HepG2 (cell line): ENCODE measurements at regions not wholly inside any gene's neighbourhood (a gene's known extent, or its start where the extent isn't known, plus 50 kb on each side); places are given as distances from the start of the nearest gene placed in this dataset.

Experiments
- DNMT3B ChIP-seq: conservative IDR thresholded peaks from 2 replicates; pipeline ENCODE4 v1.6.1; 2016; ENCODE audit warnings: missing biosample characterization, control low read depth
- EP300 ChIP-seq, 3 experiments: sonication (generic) in 1 of 3; formaldehyde crosslinking in 1 of 3; IDR thresholded peaks; 2 replicates each; pipeline versions ENCODE4 v1.5.1 to v1.6.1; 2011 to 2020; ENCODE audit warnings: low read depth in 2 of 3, low read length in 2 of 3, borderline replicate concordance in 1 of 3, improper control_type of control experiment in 1 of 3, mild to moderate bottlenecking in 1 of 3, missing genetic modification reagents in 1 of 3, moderate library complexity in 1 of 3
- HNRNPK ChIP-seq: fragments of 200-400 bp; formaldehyde crosslinking; IDR thresholded peaks from 2 replicates; pipeline ENCODE4 v1.6.1; 2018; ENCODE audit warnings: low read length, low read depth, moderate library complexity, mild to moderate bottlenecking; ENCODE audit not compliant: poor library complexity, severe bottlenecking
- HNRNPL ChIP-seq: fragments of 200-400 bp; formaldehyde crosslinking; IDR thresholded peaks from 2 replicates; pipeline ENCODE4 v1.6.1; 2017; ENCODE audit warnings: mild to moderate bottlenecking, low read depth, low read length
- HOXA7 ChIP-seq: sonication (generic); formaldehyde crosslinking; IDR thresholded peaks from 2 replicates; pipeline ENCODE4 v1.8.1; 2022; ENCODE audit warnings: mild to moderate bottlenecking, missing genetic modification reagents, moderate library complexity
- KDM3A ChIP-seq: IDR thresholded peaks from 2 replicates; pipeline ENCODE4 v1.6.1; 2018; ENCODE audit warnings: low read depth, missing compliant biosample characterization
- NR2F6 ChIP-seq, 2 experiments: IDR thresholded peaks; 2 replicates each; pipeline ENCODE4 v1.6.1; 2016; ENCODE audit warnings: antibody characterized with exemption in 1 of 2, mild to moderate bottlenecking in 1 of 2
- SATB2 ChIP-seq: sonication (generic); formaldehyde crosslinking; IDR thresholded peaks from 2 replicates; pipeline ENCODE4 v1.5.0; 2020; ENCODE audit warnings: missing genetic modification reagents
- SIX1 ChIP-seq: sonication (generic); formaldehyde crosslinking; IDR thresholded peaks from 2 replicates; pipeline ENCODE4 v1.4.0; 2020; ENCODE audit warnings: missing genetic modification reagents, borderline replicate concordance
- SSRP1 ChIP-seq: IDR thresholded peaks from 2 replicates; pipeline ENCODE4 v1.6.1; 2016; ENCODE audit warnings: control low read depth
- STAT5B ChIP-seq: sonication (generic); formaldehyde crosslinking; IDR thresholded peaks from 2 replicates; pipeline ENCODE4 v1.4.0; 2020; ENCODE audit warnings: missing genetic modification reagents
- ZBTB7A ChIP-seq: sonication (generic); formaldehyde crosslinking; IDR thresholded peaks from 2 replicates; pipeline ENCODE4 v1.8.0; 2022; ENCODE audit warnings: mild to moderate bottlenecking, missing genetic modification reagents
- ZMYM3 ChIP-seq: sonication (generic); formaldehyde crosslinking; IDR thresholded peaks from 2 replicates; pipeline ENCODE4 v1.5.1; 2020; ENCODE audit warnings: mild to moderate bottlenecking, missing genetic modification reagents
- ZNF121 ChIP-seq: sonication (generic); formaldehyde crosslinking; IDR thresholded peaks from 2 replicates; pipeline ENCODE4 v1.5.0; 2020; ENCODE audit warnings: mild to moderate bottlenecking, missing genetic modification reagents
- ZNF317 ChIP-seq: sonication (generic); formaldehyde crosslinking; IDR thresholded peaks from 2 replicates; pipeline ENCODE4 v1.5.0; 2020; ENCODE audit warnings: mild to moderate bottlenecking, missing genetic modification reagents
- ZNF616 ChIP-seq: sonication (generic); formaldehyde crosslinking; IDR thresholded peaks from 2 replicates; pipeline ENCODE4 v1.5.0; 2020; ENCODE audit warnings: low read depth, mild to moderate bottlenecking, missing genetic modification reagents
- ZNF629 ChIP-seq: sonication (generic); formaldehyde crosslinking; conservative IDR thresholded peaks from 2 replicates; pipeline ENCODE4 v1.5.0; 2020; ENCODE audit warnings: missing genetic modification reagents
- TF ChIP-seq, protein P1 (sequence below): conservative IDR thresholded peaks from 2 replicates; pipeline ENCODE4 v1.6.1; 2018; ENCODE audit warnings: missing genetic modification reagents
- TF ChIP-seq, protein P2 (sequence below): sonication (generic); formaldehyde crosslinking; IDR thresholded peaks from 2 replicates; pipeline ENCODE4 v1.5.1; 2020; ENCODE audit warnings: missing genetic modification reagents, mild to moderate bottlenecking, borderline replicate concordance
- TF ChIP-seq, protein P3 (sequence below): IDR thresholded peaks from 2 replicates; pipeline ENCODE4 v1.6.1; 2016; ENCODE audit warnings: missing compliant biosample characterization, missing genetic modification reagents, borderline replicate concordance
- TF ChIP-seq, protein P4 (sequence below): sonication (generic); formaldehyde crosslinking; IDR thresholded peaks from 2 replicates; pipeline ENCODE4 v1.9.0; 2022; ENCODE audit warnings: low read depth, missing genetic modification reagents
- TF ChIP-seq, protein P5 (sequence below): sonication (generic); formaldehyde crosslinking; IDR thresholded peaks from 2 replicates; pipeline ENCODE4 v1.8.0; 2022; ENCODE audit warnings: mild to moderate bottlenecking, missing genetic modification reagents

DNA sequence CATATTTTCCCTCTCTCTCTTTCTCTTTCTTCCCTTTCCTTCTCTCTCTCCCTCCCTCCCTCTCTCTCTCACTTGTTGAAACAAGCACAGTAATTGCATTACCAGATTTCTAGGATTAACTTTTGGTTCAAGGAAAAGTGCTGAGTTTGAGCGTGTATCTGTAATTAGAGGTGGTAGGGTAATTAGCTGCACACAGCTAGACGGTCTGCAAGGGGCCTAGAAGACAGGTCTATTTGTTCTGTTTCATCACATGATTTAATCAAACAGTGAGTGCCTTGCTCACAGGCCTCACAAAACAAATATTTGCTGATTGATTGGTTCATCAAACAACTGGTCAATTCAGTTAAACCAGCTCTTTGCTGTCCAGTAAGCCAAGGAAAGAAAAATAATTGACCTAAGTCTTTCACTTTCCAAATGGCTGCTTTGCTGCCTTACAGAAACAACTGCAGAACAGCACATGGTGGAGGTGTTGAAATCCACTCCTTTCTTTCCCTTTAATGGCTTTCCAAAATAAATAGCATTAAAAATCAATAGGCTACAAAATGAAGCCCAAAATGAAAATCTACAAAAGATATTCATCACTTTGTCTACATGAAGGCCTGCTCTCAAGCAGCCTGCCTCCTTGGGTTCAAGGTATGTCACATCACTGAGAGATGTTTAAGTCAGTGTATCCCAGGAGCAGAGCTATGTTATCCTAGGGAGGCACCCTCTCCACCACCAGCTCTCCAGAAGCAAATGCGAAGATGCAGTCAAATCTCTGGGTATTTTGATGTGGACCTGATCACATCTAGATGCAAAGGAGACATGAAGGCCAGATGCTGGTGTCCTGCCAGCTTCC lies 264.4 kb upstream of the SIX2 start (continued):
- TF ChIP-seq, protein P1, sequence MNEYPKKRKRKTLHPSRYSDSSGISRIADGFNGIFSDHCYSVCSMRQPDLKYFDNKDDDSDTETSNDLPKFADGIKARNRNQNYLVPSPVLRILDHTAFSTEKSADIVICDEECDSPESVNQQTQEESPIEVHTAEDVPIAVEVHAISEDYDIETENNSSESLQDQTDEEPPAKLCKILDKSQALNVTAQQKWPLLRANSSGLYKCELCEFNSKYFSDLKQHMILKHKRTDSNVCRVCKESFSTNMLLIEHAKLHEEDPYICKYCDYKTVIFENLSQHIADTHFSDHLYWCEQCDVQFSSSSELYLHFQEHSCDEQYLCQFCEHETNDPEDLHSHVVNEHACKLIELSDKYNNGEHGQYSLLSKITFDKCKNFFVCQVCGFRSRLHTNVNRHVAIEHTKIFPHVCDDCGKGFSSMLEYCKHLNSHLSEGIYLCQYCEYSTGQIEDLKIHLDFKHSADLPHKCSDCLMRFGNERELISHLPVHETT: 0 out of 2 replicates have a peak, but pooled peaks have one; percentile 38
- TF ChIP-seq ZNF629 (CRISPR knock-in tag): no peak; the same call in 1 of the 2 replicates
- TF ChIP-seq STAT5B (CRISPR knock-in tag): peak; percentile 97
- TF ChIP-seq, protein P2, sequence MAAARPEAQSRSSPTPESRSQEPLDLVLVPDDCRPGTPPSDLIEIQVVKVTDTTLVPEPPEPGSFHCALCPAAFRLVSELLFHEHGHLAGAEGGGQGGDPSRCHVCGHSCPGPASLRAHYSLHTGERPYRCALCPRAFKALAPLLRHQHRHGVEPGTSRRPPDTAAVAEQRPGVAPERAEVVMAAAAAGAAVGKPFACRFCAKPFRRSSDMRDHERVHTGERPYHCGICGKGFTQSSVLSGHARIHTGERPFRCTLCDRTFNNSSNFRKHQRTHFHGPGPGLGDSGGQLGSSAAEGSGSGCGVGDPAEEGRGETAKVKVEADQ (CRISPR knock-in tag): peak; percentile 66; the same call in 1 of the 2 replicates
- TF ChIP-seq HOXA7 (CRISPR knock-in tag): no peak
- no peak for TF ChIP-seq DNMT3B
- TF ChIP-seq, protein P3, sequence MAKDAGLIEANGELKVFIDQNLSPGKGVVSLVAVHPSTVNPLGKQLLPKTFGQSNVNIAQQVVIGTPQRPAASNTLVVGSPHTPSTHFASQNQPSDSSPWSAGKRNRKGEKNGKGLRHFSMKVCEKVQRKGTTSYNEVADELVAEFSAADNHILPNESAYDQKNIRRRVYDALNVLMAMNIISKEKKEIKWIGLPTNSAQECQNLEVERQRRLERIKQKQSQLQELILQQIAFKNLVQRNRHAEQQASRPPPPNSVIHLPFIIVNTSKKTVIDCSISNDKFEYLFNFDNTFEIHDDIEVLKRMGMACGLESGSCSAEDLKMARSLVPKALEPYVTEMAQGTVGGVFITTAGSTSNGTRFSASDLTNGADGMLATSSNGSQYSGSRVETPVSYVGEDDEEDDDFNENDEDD (CRISPR knock-in tag): peak; percentile 58; the same call in 1 of the 2 replicates
- TF ChIP-seq, protein P4, sequence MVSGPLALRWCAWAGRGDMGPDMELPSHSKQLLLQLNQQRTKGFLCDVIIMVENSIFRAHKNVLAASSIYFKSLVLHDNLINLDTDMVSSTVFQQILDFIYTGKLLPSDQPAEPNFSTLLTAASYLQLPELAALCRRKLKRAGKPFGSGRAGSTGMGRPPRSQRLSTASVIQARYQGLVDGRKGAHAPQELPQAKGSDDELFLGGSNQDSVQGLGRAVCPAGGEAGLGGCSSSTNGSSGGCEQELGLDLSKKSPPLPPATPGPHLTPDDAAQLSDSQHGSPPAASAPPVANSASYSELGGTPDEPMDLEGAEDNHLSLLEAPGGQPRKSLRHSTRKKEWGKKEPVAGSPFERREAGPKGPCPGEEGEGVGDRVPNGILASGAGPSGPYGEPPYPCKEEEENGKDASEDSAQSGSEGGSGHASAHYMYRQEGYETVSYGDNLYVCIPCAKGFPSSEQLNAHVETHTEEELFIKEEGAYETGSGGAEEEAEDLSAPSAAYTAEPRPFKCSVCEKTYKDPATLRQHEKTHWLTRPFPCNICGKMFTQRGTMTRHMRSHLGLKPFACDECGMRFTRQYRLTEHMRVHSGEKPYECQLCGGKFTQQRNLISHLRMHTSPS (CRISPR knock-in tag): no peak
- peak; percentile 90 to 99 for TF ChIP-seq EP300 (IDR thresholded peaks at IDR 0.05; ENCODE audit: low read depth in 2 of 2, low read length in 2 of 2)
- TF ChIP-seq EP300 (CRISPR knock-in tag; IDR thresholded peaks at IDR 0.05; ENCODE audit: borderline replicate concordance): peak; percentile 97
- TF ChIP-seq HNRNPK: no peak
- TF ChIP-seq ZBTB7A (CRISPR knock-in tag): no peak
- TF ChIP-seq NR2F6 (IDR thresholded peaks at IDR 0.05): peak; percentile 93
- TF ChIP-seq NR2F6 (CRISPR knock-in tag; IDR thresholded peaks at IDR 0.05): peak; percentile 96
- no peak; the same call in 1 of the 2 replicates for TF ChIP-seq ZNF121 (CRISPR knock-in tag)
- TF ChIP-seq, protein P5, sequence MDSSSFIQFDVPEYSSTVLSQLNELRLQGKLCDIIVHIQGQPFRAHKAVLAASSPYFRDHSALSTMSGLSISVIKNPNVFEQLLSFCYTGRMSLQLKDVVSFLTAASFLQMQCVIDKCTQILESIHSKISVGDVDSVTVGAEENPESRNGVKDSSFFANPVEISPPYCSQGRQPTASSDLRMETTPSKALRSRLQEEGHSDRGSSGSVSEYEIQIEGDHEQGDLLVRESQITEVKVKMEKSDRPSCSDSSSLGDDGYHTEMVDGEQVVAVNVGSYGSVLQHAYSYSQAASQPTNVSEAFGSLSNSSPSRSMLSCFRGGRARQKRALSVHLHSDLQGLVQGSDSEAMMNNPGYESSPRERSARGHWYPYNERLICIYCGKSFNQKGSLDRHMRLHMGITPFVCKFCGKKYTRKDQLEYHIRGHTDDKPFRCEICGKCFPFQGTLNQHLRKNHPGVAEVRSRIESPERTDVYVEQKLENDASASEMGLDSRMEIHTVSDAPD (CRISPR knock-in tag): peak; percentile 8; the same call in 1 of the 2 replicates
- peak; percentile 18; the same call in 1 of the 2 replicates for TF ChIP-seq SSRP1 (CRISPR knock-in tag)
- TF ChIP-seq ZNF317: peak; percentile 72
- peak; percentile 99 for TF ChIP-seq SIX1
- TF ChIP-seq KDM3A (CRISPR knock-in tag): peak; percentile 55; the same call in 1 of the 2 replicates
- TF ChIP-seq ZNF616 (CRISPR knock-in tag): no peak
- no peak for TF ChIP-seq HNRNPL
- 0 out of 2 replicates have a peak, but pooled peaks have one; percentile 23 for TF ChIP-seq ZMYM3 (CRISPR knock-in tag)
- TF ChIP-seq SATB2 (CRISPR knock-in tag): no peak
